ENCODE measurements at regions not wholly inside any gene's neighbourhood (a gene's known extent, or its start where the extent isn't known, plus 50 kb on each side); places are given as distances from the start of the nearest gene placed in this dataset.

DNA sequence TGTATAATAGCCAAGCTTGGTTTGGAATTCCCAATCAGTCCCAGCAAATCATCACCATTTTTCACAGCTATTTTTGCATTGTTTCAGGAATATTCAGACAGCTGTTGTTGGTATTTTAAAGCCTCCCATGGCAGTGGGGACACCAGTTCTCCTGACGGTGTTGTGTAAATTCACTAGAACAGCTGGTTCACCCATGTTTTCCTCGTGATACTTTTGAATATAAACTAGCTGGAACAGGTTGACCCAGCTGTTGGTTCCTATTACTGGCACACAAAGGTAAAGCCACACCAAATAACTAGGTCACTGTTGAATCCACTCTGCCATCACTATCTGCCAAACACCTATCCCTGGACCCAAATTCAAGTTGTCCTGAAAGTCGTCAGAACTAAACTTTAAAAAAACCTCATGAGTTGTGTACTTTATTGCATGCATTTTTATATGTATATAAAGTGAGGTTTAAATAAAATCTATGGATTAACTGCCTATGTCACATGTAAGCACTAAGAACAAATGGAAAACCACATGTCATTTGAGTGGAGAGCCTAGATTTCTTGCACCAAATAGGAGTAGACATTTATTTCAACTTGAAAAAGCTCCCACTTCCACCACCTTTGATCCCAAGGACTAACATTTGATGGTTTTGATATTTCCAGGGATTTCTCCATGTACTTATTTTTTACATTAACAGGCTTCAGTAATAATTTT, 121.9 kb upstream of the PIK3R1 start:
- TF ChIP-seq, protein P1, sequence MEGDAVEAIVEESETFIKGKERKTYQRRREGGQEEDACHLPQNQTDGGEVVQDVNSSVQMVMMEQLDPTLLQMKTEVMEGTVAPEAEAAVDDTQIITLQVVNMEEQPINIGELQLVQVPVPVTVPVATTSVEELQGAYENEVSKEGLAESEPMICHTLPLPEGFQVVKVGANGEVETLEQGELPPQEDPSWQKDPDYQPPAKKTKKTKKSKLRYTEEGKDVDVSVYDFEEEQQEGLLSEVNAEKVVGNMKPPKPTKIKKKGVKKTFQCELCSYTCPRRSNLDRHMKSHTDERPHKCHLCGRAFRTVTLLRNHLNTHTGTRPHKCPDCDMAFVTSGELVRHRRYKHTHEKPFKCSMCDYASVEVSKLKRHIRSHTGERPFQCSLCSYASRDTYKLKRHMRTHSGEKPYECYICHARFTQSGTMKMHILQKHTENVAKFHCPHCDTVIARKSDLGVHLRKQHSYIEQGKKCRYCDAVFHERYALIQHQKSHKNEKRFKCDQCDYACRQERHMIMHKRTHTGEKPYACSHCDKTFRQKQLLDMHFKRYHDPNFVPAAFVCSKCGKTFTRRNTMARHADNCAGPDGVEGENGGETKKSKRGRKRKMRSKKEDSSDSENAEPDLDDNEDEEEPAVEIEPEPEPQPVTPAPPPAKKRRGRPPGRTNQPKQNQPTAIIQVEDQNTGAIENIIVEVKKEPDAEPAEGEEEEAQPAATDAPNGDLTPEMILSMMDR (IDR thresholded peaks at IDR 0.05; ENCODE audit: low read depth, low read length): no peak

DNA sequence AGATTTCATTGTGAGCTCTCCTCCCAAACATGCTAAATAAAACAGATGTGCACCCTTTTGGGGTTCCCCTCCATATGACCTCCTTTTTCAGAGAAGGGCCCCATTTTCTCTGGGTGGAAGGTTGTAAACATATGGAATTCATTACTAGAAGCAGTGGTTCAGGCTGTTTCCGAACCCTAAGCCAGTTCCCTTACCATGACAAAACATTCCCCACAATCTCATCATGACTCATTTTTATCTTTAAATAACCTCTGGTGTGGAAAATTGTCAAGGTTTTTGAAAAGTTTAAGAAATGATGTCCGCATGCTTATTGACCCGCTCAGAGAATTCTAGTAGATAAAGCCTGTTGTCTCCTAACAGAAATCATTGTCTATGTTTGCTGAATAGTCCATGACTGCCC, 127.3 kb upstream of the PIK3R1 start:
- TF ChIP-seq, protein P1 (IDR thresholded peaks at IDR 0.05; ENCODE audit: low read depth, low read length): no peak

More for the DNA sequence above, 121.9 kb upstream of the PIK3R1 start:
- H3K4me3 ChIP-seq (ENCODE audit: low read depth, low read length): no peak overlapping the region

DNA sequence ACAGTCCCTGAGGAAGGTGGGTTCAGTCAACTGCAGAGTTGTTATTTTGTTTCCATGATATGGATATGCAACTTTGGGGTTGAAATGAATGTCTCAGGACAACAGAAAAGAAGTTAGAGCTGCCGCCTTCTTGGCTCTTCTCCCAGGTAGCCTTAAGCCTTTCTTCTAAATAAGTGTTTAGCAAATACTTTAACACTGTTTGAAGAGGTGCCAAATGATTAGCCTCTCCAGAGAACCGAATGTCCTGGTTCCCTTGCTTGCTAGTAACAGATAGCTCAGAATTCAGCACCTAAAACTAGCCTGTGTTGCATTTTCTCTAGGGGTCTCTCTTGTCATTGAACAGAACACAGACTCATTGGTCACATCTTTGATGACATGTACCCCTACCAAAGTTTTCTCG, 127.7 kb upstream of the PIK3R1 start:
- H3K4me3 ChIP-seq (ENCODE audit: low read depth, low read length): no peak overlapping the region
- TF ChIP-seq, protein P1 (IDR thresholded peaks at IDR 0.05; ENCODE audit: low read depth, low read length): no peak

More for the DNA sequence above, 127.3 kb upstream of the PIK3R1 start:
- H3K4me3 ChIP-seq (ENCODE audit: low read depth, low read length): no peak overlapping the region

DNA sequence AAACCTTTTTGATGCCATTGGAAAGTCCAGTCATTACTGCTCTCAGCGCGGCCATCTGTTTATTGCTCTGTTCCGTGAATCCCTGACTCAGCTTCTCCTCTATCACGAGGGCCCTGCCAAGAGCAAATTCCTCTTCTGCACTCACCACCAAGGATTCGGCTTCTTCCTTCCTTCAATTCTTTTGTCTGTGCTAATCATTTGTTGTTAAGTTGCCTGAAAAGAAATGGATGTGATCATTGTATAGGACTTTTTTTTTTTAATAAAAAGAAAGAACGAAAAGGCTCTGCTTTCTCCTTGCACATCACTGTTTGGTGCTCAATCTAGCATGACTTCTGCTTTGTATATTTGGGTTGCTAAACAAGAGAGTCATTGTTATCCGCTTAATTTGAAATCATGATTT, 128.7 kb upstream of the PIK3R1 start:
- no peak overlapping the region for H3K4me3 ChIP-seq (ENCODE audit: low read depth, low read length)
- TF ChIP-seq, protein P1 (IDR thresholded peaks at IDR 0.05; ENCODE audit: low read depth, low read length): no peak

DNA sequence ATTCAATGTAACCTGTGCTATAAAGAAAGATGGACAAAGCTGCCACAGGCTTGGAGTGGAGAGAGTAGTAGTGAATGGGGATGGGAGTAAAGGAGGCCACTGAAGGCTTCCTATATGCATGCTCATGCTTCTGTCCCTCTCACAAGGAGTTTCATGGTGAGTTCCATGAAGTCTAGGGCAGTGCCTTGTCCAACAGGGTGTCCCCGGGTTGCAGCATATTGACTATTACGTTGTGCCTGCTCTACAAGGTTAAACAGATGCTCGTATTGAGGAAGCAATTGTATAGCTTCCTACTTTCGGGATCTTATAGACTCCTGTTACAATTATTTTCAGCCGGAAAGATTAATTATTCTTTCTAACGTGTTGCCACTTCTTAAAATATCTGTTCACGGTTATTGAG, 129.1 kb upstream of the PIK3R1 start:
- no peak overlapping the region for H3K4me3 ChIP-seq (ENCODE audit: low read depth, low read length)
- TF ChIP-seq, protein P1 (IDR thresholded peaks at IDR 0.05; ENCODE audit: low read depth, low read length): no peak

DNA sequence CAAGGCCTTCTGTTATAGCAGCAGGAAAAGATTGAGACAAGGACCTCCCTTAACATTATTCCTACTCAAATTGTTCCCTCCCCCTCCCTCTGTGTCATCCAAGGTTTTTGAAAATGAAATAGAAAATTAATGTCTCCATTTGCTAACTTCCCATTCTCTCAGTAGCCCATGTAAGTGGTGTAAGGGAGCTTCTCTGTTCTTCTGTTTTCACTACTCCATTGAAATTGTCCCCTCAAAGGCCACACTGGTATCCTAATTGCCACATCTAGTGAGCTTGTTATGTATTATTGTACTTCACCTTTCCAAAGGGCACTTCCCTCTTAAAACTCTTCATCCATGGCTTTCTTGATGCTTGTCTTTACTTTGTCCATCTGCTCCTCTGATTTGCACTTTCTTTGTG, 131.2 kb upstream of the PIK3R1 start:
- H3K4me3 ChIP-seq (ENCODE audit: low read depth, low read length): no peak overlapping the region

More for the DNA sequence above, 131.2 kb upstream of the PIK3R1 start:
- TF ChIP-seq, protein P1 (IDR thresholded peaks at IDR 0.05; ENCODE audit: low read depth, low read length): no peak
